GM19240 (cell line): ENCODE measurements at regions not wholly inside any gene's neighbourhood (a gene's known extent, or its start where the extent isn't known, plus 50 kb on each side); places are given as distances from the start of the nearest gene placed in this dataset.

ENCODE experiments used
- DNase-seq: peaks from one replicate; pipeline ENCODE4 v3.0.0; 2011; ENCODE audit warnings: low spot score; ENCODE audit not compliant: insufficient read length

- no peak for DNase-seq
Observed at GRCh38 chr15:96390986-96391385, 60.5 kb downstream of the NR2F2 start.

GRCh38 chr15:96392380-96393208 is 62.1 kb downstream of the NR2F2 start:
- no peak for DNase-seq

GRCh38 chr15:96393209-96393513 is 62.7 kb downstream of the NR2F2 start:
- no peak for DNase-seq

GRCh38 chr15:96395687-96396086 is 65.2 kb downstream of the NR2F2 start:
- no peak for DNase-seq

DNA sequence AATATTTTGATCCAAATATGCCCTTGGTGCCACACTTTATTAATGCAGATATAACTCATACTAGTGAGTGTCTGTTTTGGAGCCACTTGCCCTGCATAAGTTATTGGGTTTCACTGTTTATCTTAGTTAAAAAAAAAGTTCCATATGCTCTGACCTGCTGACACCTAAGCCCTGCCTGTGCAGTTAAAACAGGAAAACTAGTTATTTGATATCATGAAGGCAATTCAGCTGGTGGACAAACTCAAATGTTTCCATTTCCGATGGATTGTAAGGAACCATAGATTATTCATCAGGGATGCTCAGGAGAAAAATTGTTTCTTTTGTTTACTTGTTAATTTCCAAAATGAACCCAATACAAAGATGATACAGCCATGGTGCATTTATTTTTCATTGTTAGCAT is 68.3 kb downstream of the NR2F2 start:
- no peak for DNase-seq

GRCh38 chr15:96402403-96402802 is 71.9 kb downstream of the NR2F2 start:
- no peak for DNase-seq

DNA sequence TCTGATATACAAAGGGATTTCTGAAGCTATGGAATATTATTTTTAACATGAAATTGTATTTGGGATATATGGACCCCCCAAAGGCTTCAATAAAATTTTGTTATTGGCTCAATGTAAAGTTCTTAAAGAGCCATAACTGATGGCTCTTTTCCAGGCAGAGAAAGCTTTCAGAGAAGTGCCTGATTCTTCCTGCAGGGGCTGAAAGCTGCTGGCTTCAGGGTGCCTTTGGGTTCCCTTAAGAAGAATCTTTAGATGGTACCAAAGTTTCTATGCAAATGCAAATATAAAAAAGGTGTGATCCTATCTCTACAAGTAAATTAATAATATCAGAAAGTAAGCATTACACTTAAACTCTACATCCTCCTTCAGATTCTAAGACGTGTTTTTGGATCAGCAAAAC is 72.6 kb downstream of the NR2F2 start:
- no peak for DNase-seq

DNA sequence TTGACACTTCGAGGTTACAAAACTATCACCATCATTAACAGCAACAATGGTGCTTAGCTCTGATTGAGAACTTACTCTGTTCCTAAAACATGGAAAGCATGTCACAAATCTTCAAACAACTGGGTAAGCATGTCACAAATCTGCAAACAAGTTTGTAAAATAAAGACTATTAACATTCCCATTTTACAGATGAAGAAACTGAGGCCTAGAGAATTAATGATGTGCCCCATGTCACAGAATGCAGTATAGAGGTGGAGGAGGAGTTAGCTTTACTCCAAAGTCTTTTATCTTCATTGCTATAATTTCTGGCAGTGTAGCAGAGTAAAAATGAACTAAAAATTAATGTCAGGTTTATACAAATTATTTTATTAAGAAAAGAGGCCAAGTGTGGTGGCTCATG is 73.4 kb downstream of the NR2F2 start:
- no peak for DNase-seq

- no peak for DNase-seq
Observed at GRCh38 chr15:96404560-96404959, 74.1 kb downstream of the NR2F2 start.

DNA sequence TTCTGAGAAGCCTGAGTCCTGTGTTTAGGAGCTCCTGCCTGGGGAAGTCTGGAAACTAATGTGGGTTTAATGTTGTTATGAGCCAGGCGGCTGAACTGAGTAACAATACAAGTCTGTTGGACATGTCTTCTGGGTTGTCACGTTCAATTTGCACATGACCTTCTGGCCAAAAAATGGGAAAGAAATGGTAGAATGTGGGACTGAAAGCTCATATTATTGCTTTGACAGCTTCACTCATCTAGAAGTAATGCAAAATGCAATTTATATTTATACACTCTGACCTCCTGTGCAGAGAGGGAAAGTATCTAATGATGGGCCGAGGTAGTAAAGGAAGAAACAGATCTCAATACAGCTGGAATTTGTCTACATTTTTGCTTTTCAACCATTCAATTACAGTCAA is 75.8 kb downstream of the NR2F2 start:
- DNase-seq, result no peak

DNA sequence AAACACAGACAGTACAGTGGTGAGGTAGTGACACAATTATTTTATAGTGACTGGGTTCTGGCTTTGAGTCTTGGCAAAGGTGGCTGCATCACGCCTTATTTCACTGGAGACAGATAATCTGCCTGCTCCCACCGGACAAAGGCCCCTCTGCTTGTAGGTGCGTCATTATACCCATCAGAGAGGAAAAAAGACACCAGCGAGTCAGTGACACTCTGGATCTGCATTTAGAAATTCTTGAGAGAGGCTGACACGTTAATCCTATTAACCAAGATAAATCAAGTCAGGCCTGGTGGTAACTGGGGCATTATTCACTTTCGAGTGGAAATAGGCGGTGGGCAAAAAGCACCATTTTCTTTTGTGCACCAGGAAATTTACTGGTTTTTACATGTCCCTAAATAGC is 76.2 kb downstream of the NR2F2 start:
- no peak for DNase-seq

DNA sequence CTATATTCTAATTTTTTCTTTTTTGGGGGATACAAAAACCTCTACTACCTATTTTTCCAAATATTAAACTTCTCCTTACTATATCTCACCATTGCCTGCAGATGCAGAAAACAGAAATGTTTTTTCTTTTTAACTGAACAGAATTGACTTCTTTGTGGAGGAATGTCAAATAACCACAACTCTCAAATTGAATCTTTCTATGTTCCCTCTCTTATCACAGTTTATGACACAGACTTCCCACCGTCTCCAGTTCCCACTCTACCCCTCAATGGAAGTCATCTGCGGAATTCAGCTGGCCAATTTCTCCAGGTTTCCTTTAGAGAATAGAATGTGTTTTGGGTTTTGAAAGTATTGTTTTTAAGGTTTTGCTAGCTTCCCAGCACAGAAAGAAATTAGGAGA is 77.0 kb downstream of the NR2F2 start:
- no peak for DNase-seq

GRCh38 chr15:96408591-96409183 is 78.2 kb downstream of the NR2F2 start:
- no peak for DNase-seq

- DNase-seq, result no peak
Observed at GRCh38 chr15:96409215-96410138, 79.0 kb downstream of the NR2F2 start.

- DNase-seq, result no peak
Observed at GRCh38 chr15:96410175-96411055, 79.9 kb downstream of the NR2F2 start.

DNA sequence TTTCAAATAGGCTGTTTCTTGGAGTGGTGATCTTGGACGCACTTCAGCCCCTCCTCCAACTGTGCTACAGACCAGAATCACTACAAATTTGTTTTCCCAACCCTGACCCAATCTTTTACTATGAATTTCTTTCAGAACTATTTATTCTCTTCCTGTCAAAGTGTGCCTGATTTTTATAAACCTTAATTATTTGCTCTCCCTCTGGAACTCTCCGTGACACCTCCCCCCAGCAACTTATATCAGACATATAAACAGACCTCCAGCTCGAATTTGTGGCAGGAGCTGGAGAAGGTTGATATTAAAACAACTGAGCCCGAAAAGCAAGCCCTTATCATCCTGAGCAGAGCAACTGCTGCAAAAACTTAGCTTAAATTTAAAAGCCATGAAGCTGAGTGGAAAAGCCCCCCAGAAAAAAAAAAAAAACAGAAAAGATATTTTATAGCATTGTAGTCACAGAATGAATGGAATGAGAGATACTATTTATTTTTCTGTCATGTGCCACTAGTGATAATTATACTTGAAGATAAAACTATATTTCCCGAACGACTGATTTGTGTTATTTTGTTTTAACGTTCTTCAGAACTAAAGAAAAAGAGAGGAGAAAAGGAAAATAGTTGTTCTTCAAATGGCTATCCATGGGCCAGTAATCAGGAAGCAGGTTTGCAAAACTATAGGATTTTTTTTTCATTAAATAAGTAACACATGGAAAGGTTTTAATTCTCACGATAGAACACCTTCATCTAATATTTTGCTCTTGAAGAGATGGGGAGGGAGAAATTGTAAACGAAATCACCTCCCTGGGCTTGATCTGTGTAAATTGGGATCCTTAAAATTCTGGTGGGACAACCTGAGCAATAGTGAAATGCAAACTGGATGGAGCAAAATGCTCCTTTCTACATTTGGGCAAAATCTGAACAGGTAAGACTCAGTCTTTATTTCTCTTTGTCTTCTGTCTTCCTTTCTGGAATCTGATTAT is 80.8 kb downstream of the NR2F2 start:
- DNase-seq, result no peak

DNA sequence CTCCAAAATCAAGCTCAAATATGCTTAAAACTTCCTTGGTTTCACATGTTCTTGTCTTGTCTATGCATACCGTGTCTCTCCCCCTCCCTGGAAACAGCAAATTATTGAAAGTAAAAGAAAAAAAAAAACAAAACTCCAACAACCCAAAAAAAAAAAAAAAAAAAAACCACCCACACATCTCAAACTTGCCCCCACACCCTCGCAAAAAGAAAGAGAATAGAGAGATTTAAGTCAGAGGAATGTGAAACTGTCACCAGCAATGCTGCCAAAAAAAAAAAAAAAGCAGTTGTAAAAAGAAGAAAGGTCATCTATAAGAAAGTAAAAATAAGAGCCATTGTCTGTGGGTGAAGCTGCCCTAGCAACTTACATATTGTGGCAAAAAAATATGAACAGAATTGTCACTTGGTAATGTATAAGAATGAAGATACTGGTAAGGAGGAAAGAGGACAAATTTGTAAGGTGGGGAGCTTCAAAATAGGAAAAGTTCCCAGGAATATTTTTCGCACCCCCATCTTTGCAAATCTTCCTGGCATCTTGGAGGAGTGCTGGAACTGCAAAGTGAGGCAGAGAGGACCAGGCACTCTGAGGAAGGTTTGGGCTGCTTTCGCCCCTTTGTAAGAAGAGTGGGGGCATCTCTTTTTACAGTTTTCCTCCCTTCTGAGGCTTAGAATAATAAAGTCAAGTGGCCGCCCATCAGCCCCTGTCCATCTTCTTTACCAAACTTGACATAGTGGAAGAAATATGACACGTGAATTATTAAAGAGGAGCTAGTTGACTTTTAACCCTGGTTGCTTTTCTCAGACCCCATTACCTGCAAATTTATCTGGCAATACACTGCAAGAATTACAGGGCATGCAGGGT is 81.8 kb downstream of the NR2F2 start:
- no peak for DNase-seq

DNA sequence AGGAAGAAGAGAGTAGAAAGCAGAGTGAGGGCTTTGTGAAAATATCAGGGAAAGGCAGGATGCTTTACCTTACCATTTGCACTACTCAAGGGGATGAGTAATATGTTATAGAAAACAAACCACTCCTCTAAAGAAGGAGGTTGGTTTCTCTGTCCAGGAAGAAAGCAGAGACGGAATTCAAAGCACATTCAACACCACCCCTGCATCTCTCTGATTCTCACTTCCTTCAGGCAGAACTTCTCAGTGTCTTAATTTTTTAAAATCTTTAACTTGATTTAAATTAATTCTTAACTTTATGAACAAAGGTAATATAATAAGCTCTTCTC is 82.4 kb downstream of the NR2F2 start:
- DNase-seq, result no peak

DNA sequence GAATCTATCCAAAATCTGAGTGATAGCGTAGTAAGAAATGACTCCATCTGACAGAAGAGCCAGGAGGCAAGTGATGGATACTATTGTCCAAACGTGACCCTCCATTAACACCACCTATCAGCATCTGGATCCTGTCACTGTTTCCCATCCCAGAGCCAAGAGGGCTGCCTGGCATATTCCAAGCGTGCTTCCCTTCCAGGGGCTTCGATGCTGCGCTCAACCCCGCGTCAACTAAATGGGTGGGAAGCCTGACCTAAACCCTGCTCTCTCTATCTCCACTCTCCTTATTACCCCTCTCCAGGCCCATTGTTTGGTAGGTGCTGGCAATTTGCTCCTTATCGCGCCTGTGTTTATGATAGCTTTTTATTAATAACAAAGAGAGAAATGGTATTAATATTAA is 83.2 kb downstream of the NR2F2 start:
- no peak for DNase-seq
